HG03432 (cell line): ENCODE measurements at regions not wholly inside any gene's neighbourhood (a gene's known extent, or its start where the extent isn't known, plus 50 kb on each side); places are given as distances from the start of the nearest gene placed in this dataset.
"Not testable (repeated sequence)": the region's sequence is repeated elsewhere in the genome, so short reads cannot be mapped to it uniquely, and the experiment has no call there.

Source experiments
- ATAC-seq: cut with Tn5 transposase; IDR thresholded peaks from one replicate; pipeline ENCODE4 v1.9.1; 2021; ENCODE audit warnings: mild to moderate bottlenecking, moderate library complexity; ENCODE audit not compliant: unreplicated experiment

GRCh38 chr12:42741771-42742510, 152.4 kb upstream of the PRICKLE1 start:
- ATAC-seq, result no peak

GRCh38 chr12:42741091-42741490, 151.5 kb upstream of the PRICKLE1 start:
- no peak for ATAC-seq

- ATAC-seq, result no peak
Observed at GRCh38 chr12:42737398-42737797, 147.9 kb upstream of the PRICKLE1 start.

- no peak for ATAC-seq
Observed at GRCh38 chr12:42735861-42736361, 146.4 kb upstream of the PRICKLE1 start.

- ATAC-seq, result no peak
Observed at GRCh38 chr12:42733911-42734310, 144.4 kb upstream of the PRICKLE1 start.

GRCh38 chr12:42732908-42733411, 143.4 kb upstream of the PRICKLE1 start:
- no peak for ATAC-seq

GRCh38 chr12:42730291-42730690, 140.7 kb upstream of the PRICKLE1 start:
- ATAC-seq, result no peak

GRCh38 chr12:42729535-42729900, 140.0 kb upstream of the PRICKLE1 start:
- ATAC-seq, result no peak

GRCh38 chr12:42728770-42729534, 139.4 kb upstream of the PRICKLE1 start:
- ATAC-seq, result no peak

GRCh38 chr12:42728287-42728686, 138.7 kb upstream of the PRICKLE1 start:
- no peak for ATAC-seq

- ATAC-seq, result no peak
Observed at GRCh38 chr12:42725809-42726208, 136.3 kb upstream of the PRICKLE1 start.

- ATAC-seq, result no peak
Observed at GRCh38 chr12:42716491-42716891, 126.9 kb upstream of the PRICKLE1 start.

GRCh38 chr12:42713566-42713965, 124.0 kb upstream of the PRICKLE1 start:
- ATAC-seq, result not testable (repeated sequence)

GRCh38 chr12:42708374-42708773, 118.8 kb upstream of the PRICKLE1 start:
- ATAC-seq, result not testable (repeated sequence)

- no peak for ATAC-seq
Observed at GRCh38 chr12:42707312-42708226, 118.0 kb upstream of the PRICKLE1 start.

- ATAC-seq, result no peak
Observed at GRCh38 chr12:42706321-42706720, 116.8 kb upstream of the PRICKLE1 start.

GRCh38 chr12:42705863-42706262, 116.3 kb upstream of the PRICKLE1 start:
- no peak for ATAC-seq

- ATAC-seq, result no peak
Observed at GRCh38 chr12:42704810-42705401, 115.4 kb upstream of the PRICKLE1 start.

- ATAC-seq, result no peak
Observed at GRCh38 chr12:42704340-42704739, 114.8 kb upstream of the PRICKLE1 start.

- no peak for ATAC-seq
Observed at GRCh38 chr12:42701084-42701483, 111.5 kb upstream of the PRICKLE1 start.
